GM19397 (cell line): ENCODE measurements at regions not wholly inside any gene's neighbourhood (a gene's known extent, or its start where the extent isn't known, plus 50 kb on each side); places are given as distances from the start of the nearest gene placed in this dataset.
A peak's percentile ranks its signal among the peaks of the same experiment; 100 is the strongest.

ENCODE experiments used
- ATAC-seq: cut with Tn5 transposase; IDR thresholded peaks from one replicate; pipeline ENCODE4 v1.9.1; 2021; ENCODE audit warnings: mild to moderate bottlenecking, moderate library complexity; ENCODE audit not compliant: unreplicated experiment

DNA sequence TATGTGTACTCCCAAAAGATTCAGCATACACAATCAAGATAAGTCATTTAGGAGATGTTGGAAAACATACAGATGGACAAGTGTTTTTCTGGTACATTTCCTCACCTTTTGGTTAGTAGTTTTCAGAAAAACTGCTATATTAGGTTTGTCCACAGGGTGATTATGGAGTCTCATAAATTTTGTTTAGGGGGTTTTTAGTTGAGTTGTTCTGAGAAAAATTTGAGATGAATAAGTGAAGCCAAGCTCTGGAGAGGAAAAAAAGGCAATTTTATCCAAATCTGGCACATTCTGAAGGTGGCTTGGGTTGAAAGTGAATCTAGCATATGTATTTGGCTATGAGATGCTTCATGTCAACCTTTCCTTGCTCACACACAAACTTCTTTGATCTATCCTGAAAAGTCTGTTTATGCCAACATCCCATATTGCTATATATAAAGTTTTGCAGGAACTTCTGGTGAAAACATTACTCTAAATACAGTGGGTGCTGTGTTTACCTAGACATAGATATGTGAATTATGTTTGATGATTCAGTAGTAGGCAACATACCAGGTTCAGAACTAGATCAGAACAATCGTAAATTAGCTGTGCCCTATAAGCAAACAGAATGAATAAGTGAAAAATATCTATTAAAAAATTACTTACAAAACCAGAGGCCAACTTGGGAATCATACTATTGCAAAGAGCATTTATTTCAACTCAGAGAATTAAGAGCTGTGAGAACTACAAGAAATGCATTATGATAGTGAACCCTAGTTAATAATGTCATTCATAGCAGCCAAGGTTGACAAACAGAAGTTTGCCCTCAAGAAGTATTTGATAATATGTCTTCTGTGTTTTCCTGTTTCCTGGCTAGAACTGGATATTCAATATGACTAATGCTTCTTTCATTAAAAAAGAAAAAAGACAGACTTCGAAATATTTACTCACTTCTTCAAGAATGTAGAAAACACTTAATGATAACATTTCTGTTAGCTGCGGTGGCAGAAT, 552.0 kb downstream of the IRS1 start:
- no peak for ATAC-seq

DNA sequence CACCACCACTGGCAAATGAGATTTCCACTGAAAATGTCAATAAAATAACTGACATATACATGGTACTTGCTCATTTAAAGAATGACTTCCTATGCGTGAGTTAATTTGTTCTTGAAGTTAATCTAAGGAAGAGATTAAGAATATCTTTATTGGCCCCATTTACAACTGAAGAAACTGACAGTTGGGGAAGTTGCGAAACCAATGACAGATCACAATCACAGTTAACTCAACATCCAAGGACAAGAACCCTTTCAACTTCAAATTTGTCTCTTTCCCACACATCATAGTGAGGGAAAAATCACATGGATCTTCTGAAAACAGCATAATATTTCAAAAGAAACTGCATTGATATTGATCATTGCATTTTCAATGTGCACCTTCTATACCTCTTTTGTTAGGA, 565.4 kb downstream of the IRS1 start:
- ATAC-seq: no peak

GRCh38 chr2:226233388-226233787, 566.2 kb downstream of the IRS1 start:
- ATAC-seq: no peak

DNA sequence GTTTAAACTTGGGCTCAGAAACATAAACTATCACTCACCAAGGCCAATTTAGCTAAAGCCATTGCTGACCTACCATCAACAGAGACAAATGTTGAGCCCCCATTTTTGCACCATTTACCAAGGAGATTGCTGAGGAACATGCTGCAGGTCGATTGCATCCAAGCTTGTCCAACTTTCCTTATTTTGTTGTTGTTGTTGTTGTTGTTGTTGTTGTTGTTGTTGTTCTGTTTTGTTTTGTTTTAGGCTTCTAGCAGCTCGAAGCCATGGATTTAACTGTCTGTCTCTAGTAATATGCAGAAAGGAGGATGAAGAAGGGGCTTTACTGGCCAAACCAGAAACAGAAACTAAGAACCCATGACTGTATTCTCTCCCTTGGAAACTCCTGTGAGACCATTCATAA, 571.5 kb downstream of the IRS1 start:
- ATAC-seq: no peak

DNA sequence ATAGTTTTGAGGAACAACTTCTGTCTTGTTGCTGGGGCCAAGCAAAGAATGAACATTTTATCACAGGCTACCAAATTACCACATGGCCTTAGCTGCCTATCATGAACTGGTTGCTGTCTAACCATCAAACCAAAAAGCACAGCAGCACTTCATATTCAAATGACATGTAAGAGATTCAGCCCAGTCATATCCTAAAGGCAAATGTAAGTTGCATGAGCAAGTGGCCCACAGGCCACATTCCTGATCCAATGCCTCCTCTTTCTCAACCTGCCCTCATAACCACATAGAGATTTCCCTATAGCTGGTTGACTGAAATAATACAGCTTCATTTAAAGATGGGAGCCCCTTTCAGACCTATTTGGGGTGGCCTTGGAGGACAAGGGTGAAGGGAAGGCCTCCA, 572.3 kb downstream of the IRS1 start:
- ATAC-seq: no peak

GRCh38 chr2:226223704-226224103, 575.9 kb downstream of the IRS1 start:
- ATAC-seq: no peak

- no peak for ATAC-seq
These were observed 579.1 kb downstream of the IRS1 start for GRCh38 chr2:226220511-226220910.

DNA sequence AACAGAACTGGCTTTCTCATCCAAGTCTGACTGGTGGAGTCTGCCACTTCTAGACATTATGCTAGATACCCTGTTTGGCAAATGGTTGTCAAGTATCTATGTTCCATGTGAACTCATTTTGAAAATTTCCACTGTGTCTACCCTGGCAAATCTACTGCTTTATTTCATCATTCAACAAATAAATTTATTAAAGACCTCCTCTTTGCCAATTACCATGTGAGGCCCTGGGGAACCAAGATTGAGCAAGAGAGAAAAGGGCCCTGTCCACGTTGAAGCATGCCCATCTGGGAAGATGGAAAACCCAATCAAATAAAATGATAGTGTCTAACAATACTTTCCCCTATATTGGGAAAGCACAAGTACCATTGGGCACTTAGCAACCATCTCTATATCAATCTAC, 582.4 kb downstream of the IRS1 start:
- no peak for ATAC-seq

GRCh38 chr2:226216575-226216974, 583.0 kb downstream of the IRS1 start:
- no peak for ATAC-seq

GRCh38 chr2:226215902-226216503, 583.6 kb downstream of the IRS1 start:
- ATAC-seq: peak; percentile 84

- no peak for ATAC-seq
These were observed 585.9 kb downstream of the IRS1 start for GRCh38 chr2:226213717-226214116.

- ATAC-seq: no peak
These were observed 588.2 kb downstream of the IRS1 start for GRCh38 chr2:226211439-226211838.

- ATAC-seq: no peak
These were observed 590.9 kb downstream of the IRS1 start for GRCh38 chr2:226208726-226209125.

- no peak for ATAC-seq
These were observed 591.9 kb downstream of the IRS1 start for GRCh38 chr2:226207671-226208070.

- ATAC-seq: no peak
These were observed 600.1 kb downstream of the IRS1 start for GRCh38 chr2:226199555-226199954.

GRCh38 chr2:226198956-226199355, 600.7 kb downstream of the IRS1 start:
- no peak for ATAC-seq

- no peak for ATAC-seq
These were observed 609.0 kb downstream of the IRS1 start for GRCh38 chr2:226190479-226191252.

DNA sequence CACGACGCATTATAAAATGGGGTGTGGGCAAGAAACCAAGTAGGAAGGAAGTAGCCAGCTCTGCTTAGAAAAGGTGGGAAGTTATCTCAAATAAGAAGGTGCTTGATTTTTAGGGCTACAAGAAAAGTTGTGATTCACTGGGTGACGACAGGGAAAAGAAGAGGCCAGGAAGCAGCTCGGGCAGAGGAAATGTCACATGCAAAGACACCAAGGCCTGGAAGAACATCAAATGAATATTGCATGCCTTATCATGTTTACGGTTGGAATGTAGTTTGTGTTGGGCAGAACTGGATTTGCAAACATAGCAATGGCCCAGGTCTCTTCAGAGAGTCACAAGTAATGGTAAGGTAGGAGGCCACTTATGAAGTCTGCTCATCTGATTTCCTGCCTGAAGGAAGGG, 610.6 kb downstream of the IRS1 start:
- no peak for ATAC-seq

- no peak for ATAC-seq
These were observed 612.0 kb downstream of the IRS1 start for GRCh38 chr2:226187616-226188015.

- no peak for ATAC-seq
These were observed 612.5 kb downstream of the IRS1 start for GRCh38 chr2:226187156-226187555.

DNA sequence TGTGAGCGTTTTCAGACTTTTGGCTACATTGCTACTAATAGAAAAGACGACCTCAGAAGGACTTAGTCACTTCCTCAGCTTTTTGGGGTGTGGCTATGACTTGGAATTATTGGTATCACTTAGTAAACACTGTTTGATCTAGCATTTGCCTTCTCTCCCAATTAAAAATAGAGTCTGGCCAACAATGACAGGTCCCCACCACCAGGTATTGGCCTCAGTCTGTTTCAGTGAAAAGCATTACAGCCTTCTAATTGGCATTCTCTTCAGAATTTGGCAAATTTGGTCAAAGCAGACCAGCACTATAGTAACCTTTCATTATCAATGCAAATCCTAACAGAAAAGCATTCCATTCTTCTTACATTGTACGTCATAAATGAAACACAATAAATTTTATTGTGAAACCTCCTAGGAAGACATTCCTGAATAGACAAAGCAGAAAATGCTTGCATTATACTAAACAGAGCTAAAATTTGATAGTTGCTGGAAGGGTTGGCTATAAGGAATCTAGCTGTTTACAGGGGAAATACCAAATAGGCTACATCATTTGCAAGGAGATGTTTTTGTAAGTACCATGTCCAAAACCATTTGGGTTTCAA, 613.9 kb downstream of the IRS1 start:
- no peak for ATAC-seq
